Chondrocyte (in vitro differentiated cells): ENCODE measurements at regions not wholly inside any gene's neighbourhood (a gene's known extent, or its start where the extent isn't known, plus 50 kb on each side); places are given as distances from the start of the nearest gene placed in this dataset.

ENCODE experiments used
- DNase-seq: peaks from one replicate; pipeline ENCODE4 v3.0.0; 2021; ENCODE audit warnings: mixed read lengths, low spot score
- H3K27ac Mint-ChIP-seq: one replicate; pipeline ENCODE4 v1.8.0; 2021; ENCODE audit warnings: mild to moderate bottlenecking, moderate library complexity, mixed read lengths; ENCODE audit not compliant: unreplicated experiment
- H3K27me3 Mint-ChIP-seq: 2 replicates; pipeline ENCODE4 v1.8.0; 2021; ENCODE audit warnings: low read depth, mixed read lengths
- H3K36me3 Mint-ChIP-seq: 2 replicates; pipeline ENCODE4 v1.8.0; 2021; ENCODE audit warnings: low read depth, mixed read lengths
- H3K4me1 Mint-ChIP-seq: 2 replicates; pipeline ENCODE4 v1.8.0; 2021; ENCODE audit warnings: low read depth, mild to moderate bottlenecking, mixed read lengths
- H3K4me3 Mint-ChIP-seq: one replicate; pipeline ENCODE4 v1.8.0; 2021; ENCODE audit warnings: mild to moderate bottlenecking, moderate library complexity, mixed read lengths; ENCODE audit not compliant: unreplicated experiment
- H3K9me3 Mint-ChIP-seq: 2 replicates; pipeline ENCODE4 v1.8.0; 2021; ENCODE audit warnings: low read depth, mixed read lengths
- TF ChIP-seq, protein P1 (sequence below): fragments of 200-600 bp; sonication (generic); IDR thresholded peaks from 2 replicates; pipeline ENCODE4 v1.5.0; 2021; ENCODE audit warnings: antibody characterized with exemption, mild to moderate bottlenecking, moderate library complexity

DNA sequence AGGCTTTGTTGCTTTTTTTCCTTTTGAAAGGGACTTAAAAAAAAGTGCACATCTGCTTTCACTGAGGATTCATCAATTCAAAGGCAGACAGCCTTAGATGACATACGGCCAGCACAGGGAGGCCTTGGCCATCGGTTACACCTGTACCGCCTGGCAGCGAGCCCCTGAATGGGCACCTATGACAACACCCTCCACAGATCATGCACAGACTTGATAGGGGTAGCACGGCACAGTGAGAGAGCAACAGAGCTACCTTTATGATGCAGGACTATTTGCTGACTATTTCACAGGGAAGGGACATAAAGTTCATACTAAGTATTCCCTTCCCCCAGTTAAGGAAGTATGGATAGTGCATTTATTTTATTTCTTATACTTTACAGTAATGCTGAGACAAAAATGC is 137.9 kb upstream of the ARID2 start:
- Mint-ChIP-seq H3K27ac (no peak overlapping the region), H3K4me3 (no peak overlapping the region), H3K4me1 (peaks cover 20% of the 10 kb centered on the region), H3K9me3 (peaks cover 5% of the 10 kb centered on the region), H3K36me3 (no peaks in the 10 kb centered on the region), H3K27me3 (no peaks in the 10 kb centered on the region)
- no peak for DNase-seq
- TF ChIP-seq, protein P1, sequence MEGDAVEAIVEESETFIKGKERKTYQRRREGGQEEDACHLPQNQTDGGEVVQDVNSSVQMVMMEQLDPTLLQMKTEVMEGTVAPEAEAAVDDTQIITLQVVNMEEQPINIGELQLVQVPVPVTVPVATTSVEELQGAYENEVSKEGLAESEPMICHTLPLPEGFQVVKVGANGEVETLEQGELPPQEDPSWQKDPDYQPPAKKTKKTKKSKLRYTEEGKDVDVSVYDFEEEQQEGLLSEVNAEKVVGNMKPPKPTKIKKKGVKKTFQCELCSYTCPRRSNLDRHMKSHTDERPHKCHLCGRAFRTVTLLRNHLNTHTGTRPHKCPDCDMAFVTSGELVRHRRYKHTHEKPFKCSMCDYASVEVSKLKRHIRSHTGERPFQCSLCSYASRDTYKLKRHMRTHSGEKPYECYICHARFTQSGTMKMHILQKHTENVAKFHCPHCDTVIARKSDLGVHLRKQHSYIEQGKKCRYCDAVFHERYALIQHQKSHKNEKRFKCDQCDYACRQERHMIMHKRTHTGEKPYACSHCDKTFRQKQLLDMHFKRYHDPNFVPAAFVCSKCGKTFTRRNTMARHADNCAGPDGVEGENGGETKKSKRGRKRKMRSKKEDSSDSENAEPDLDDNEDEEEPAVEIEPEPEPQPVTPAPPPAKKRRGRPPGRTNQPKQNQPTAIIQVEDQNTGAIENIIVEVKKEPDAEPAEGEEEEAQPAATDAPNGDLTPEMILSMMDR: no peak

DNA sequence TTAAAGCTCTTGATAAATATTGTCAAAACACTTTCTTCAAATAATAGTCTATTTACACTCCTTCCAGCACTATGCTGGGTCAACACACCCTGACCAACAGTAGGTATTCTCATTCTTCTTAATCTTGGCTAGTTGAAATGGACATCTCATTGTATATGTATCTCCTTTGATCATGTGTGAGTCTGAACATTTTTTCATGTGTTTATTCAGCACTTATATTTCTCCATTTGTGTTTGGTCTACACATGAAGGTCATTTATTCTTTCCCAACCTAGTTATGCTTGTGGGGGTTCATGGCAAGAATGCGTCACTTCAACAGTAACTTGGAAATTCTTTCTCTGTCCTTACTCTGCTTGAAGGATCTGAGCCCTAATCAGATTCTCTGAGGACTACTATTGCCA is 133.1 kb upstream of the ARID2 start:
- Mint-ChIP-seq H3K4me3 (no peak overlapping the region), H3K36me3 (no peaks in the 10 kb centered on the region), H3K27ac (no peak overlapping the region), H3K9me3 (peaks cover 5% of the 10 kb centered on the region), H3K4me1 (peaks cover 9% of the 10 kb centered on the region), H3K27me3 (no peaks in the 10 kb centered on the region)
- DNase-seq: no peak
- TF ChIP-seq, protein P1: no peak

DNA sequence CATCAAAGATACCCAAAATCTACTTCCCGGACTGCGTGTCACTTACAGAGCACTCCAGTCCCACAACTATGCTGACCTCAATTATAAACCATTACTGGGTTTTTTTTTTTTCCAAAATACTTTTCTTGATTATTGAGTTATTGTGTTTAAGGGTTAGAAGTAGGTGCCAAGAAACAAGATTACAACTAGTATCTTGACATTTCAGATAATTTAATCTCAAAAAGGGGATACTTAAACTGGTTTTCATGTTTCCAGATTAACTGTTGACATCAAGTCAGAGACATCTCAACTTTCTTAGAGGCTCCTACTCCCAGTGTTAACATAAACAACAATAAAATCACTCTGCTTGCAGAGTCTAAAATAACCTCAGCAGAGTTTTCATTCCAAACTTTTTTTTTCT is 131.2 kb upstream of the ARID2 start:
- H3K9me3 Mint-ChIP-seq: peaks cover 5% of the 10 kb centered on the region

DNA sequence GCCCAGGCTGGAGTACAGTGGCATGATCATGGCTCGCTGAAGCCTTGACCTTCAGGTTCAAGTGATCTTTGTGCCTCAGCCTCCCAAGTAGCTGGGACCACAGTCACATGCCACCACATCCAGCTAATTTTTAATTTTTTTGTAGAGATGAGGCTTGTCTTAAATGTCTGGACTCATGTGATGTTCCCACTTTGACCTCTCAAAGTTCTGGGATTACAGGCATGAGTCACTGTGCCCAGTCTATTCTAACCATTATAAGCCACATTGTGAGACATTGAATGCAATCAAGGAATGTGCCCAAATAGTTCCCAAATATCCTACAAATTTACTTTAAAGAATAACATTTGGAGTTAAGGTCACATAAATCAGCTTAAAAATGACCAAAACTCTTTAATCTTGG is 130.7 kb upstream of the ARID2 start:
- peaks cover 5% of the 10 kb centered on the region for H3K9me3 Mint-ChIP-seq
- no peaks in the 10 kb centered on the region for H3K36me3 Mint-ChIP-seq
- no peak overlapping the region for H3K4me3 Mint-ChIP-seq
- H3K27me3 Mint-ChIP-seq: no peaks in the 10 kb centered on the region
- peaks cover 4% of the 10 kb centered on the region for H3K4me1 Mint-ChIP-seq
- TF ChIP-seq, protein P1: no peak
- DNase-seq: no peak
- no peak overlapping the region for H3K27ac Mint-ChIP-seq

More for the DNA sequence above, 131.2 kb upstream of the ARID2 start:
- DNase-seq: no peak
- TF ChIP-seq, protein P1: no peak
- H3K36me3 Mint-ChIP-seq: no peaks in the 10 kb centered on the region
- no peaks in the 10 kb centered on the region for H3K27me3 Mint-ChIP-seq
- H3K4me1 Mint-ChIP-seq: peaks cover 4% of the 10 kb centered on the region
- no peak overlapping the region for H3K27ac Mint-ChIP-seq
- H3K4me3 Mint-ChIP-seq: no peak overlapping the region

DNA sequence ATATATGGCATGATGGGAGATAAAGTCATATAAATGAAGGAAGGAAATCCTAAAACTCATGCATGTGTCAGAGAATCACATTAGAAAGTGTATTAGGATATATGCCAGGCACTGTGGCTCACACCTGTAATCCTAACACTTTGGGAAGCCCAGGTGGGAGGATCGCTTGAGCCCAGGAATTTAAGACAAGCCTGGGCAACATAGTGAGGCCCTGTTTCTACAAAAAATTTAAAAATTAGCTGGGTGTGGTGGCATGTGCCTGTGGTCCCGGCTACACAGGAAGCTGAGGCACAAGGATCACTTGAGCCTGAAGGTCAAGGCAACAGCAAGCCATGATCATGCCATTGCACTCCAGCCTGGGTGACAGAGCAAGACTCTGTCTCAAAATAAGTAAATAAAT is 130.3 kb upstream of the ARID2 start:
- H3K27ac Mint-ChIP-seq: no peak overlapping the region
- TF ChIP-seq, protein P1: no peak
- DNase-seq: no peak
- H3K9me3 Mint-ChIP-seq: peaks cover 5% of the 10 kb centered on the region
- H3K27me3 Mint-ChIP-seq: no peaks in the 10 kb centered on the region
- H3K4me3 Mint-ChIP-seq: no peak overlapping the region
- H3K4me1 Mint-ChIP-seq: peaks cover 4% of the 10 kb centered on the region
- H3K36me3 Mint-ChIP-seq: no peaks in the 10 kb centered on the region
